H1 (cell line): ENCODE measurements at regions not wholly inside any gene's neighbourhood (a gene's known extent, or its start where the extent isn't known, plus 50 kb on each side); places are given as distances from the start of the nearest gene placed in this dataset. TPM values are rescaled to one million over a fixed set of nuclear protein-coding genes. Genes with fewer than 3 reads are reported as not detected.

Source experiments
- small RNA-seq: library from polyadenylated mRNA; stranded (forward); fragments of <200 nt; extraction: miRNeasy Mini kit (QIAGEN cat#:217004); gene quantifications from one replicate; pipeline ENCODE3, GENCODE V24; 2013; ENCODE audit not compliant: insufficient read depth

Small RNA genes in the stretch of these regions (small RNA-seq; reads per million reads assigned to genes)
- gene RF00003: 8.2 reads per million, percentile 78 among the genes with 10 or more reads in this experiment
- gene RF00619: not detected
- not detected for gene RNA5SP536
- not detected for gene RNU6-1071P
